Tibial nerve (tissue), 4 donors: ENCODE measurements at regions not wholly inside any gene's neighbourhood (a gene's known extent, or its start where the extent isn't known, plus 50 kb on each side); places are given as distances from the start of the nearest gene placed in this dataset.

Experiments
- DNase-seq, 2 donors: peaks; one replicate each; pipeline ENCODE4 v3.0.0-alpha.2; 2019; ENCODE audit warnings: low spot score in 2 of 2
- H3K27ac ChIP-seq, 4 donors: fragments of 200-600 bp; sonication (generic) in 3 of 4; one replicate each; pipeline ENCODE4 v1.5.1; 2017 to 2019; ENCODE audit warnings: mild to moderate bottlenecking in 1 of 4
- H3K27me3 ChIP-seq, 2 donors: fragments of 200-600 bp; sonication (generic) in 1 of 2; one replicate each; pipeline versions ENCODE4 v1.5.1 to v1.6.0; 2017 to 2019
- H3K36me3 ChIP-seq, 3 donors: fragments of 200-600 bp; sonication (generic); one replicate each; pipeline ENCODE4 v1.5.1; 2018 to 2019
- H3K4me1 ChIP-seq, 4 donors: fragments of 200-600 bp; sonication (generic) in 3 of 4; one replicate each; pipeline ENCODE4 v1.5.1; 2017 to 2019
- H3K4me3 ChIP-seq, 4 donors: fragments of 200-600 bp; sonication (generic) in 3 of 4; one replicate each; pipeline ENCODE4 v1.5.1; 2017 to 2019; ENCODE audit warnings: mild to moderate bottlenecking in 1 of 4, moderate library complexity in 1 of 4
- H3K9me3 ChIP-seq, 4 donors: fragments of 200-600 bp; sonication (generic) in 3 of 4; one replicate each; pipeline ENCODE4 v1.5.1; 2017 to 2019
- CTCF ChIP-seq, 5 experiments: fragments of 200-600 bp in 3 of 5; fragments of 450-650 bp in 2 of 5; sonication (generic) in 3 of 5; IDR thresholded peaks; one replicate each; pipeline ENCODE4 v1.5.1; 2016 to 2019; ENCODE audit warnings: antibody characterized with exemption in 5 of 5, mild to moderate bottlenecking in 3 of 5, moderate library complexity in 2 of 5
- EP300 ChIP-seq, 2 donors: sonication (generic); formaldehyde crosslinking; IDR thresholded peaks; one replicate each; pipeline ENCODE4 v1.6.1; 2017; ENCODE audit warnings: antibody characterized with exemption in 2 of 2, mild to moderate bottlenecking in 1 of 2
- POLR2A ChIP-seq, 2 donors: fragments of 450-650 bp; IDR thresholded peaks; one replicate each; pipeline ENCODE4 v1.6.1; 2017; ENCODE audit warnings: antibody characterized with exemption in 2 of 2, mild to moderate bottlenecking in 2 of 2, moderate library complexity in 2 of 2
- WGBS, 2 donors: methylation state at CpG; one replicate each; pipeline ENCODE4 v1.1.5; 2018; 5-methylcytosine and 5-hydroxymethylcytosine counted together

- no peaks in the 10 kb centered on the region for H3K9me3 ChIP-seq
- H3K4me1 ChIP-seq: no peaks in the 10 kb centered on the region
- H3K36me3 ChIP-seq: no peaks in the 10 kb centered on the region
- 0 to 3% methylated on average over 3 to 7 of the region's 7 CpGs for WGBS, 2 donors
- TF ChIP-seq EP300 (IDR thresholded peaks at IDR 0.05) (no peak), CTCF (IDR thresholded peaks at IDR 0.05) (peak; percentile 68 to 73 (median 68))
- peaks cover 0 to 37% of the 10 kb centered on the region in 2 donors for H3K27me3 ChIP-seq
- no peak overlapping the region for H3K4me3 ChIP-seq
- DNase-seq: peak in 1 of 2 donors; percentile 32
- H3K27ac ChIP-seq: no peak overlapping the region
These were observed 93.4 kb upstream of the CSF3R start for GRCh38 chr1:36576118-36576517.

GRCh38 chr1:36573445-36573844, 90.7 kb upstream of the CSF3R start:
- 56 to 60% methylated on average over 6 of the region's 6 CpGs for WGBS, 2 donors
- Histone ChIP-seq H3K27me3 (peaks cover 0 to 37% of the 10 kb centered on the region in 2 donors), H3K36me3 (no peaks in the 10 kb centered on the region)

GRCh38 chr1:36572906-36573305, 90.2 kb upstream of the CSF3R start:
- TF ChIP-seq CTCF (IDR thresholded peaks at IDR 0.05): no peak
- TF ChIP-seq EP300 (IDR thresholded peaks at IDR 0.05): no peak
- TF ChIP-seq POLR2A (IDR thresholded peaks at IDR 0.05): no peak
- no peaks in the 10 kb centered on the region for H3K9me3 ChIP-seq
- H3K27ac ChIP-seq: no peak overlapping the region
- no peak overlapping the region for H3K4me3 ChIP-seq
- H3K27me3 ChIP-seq: peaks cover 0 to 37% of the 10 kb centered on the region in 2 donors
- H3K4me1 ChIP-seq: no peaks in the 10 kb centered on the region
- WGBS, 2 donors: 46 to 53% methylated on average over 11 of the region's 11 CpGs
- DNase-seq: no peak
- H3K36me3 ChIP-seq: no peaks in the 10 kb centered on the region

More at GRCh38 chr1:36573445-36573844, 90.7 kb upstream of the CSF3R start:
- H3K4me1 ChIP-seq: no peaks in the 10 kb centered on the region
- no peak for DNase-seq
- no peaks in the 10 kb centered on the region for H3K9me3 ChIP-seq
- no peak for TF ChIP-seq CTCF (IDR thresholded peaks at IDR 0.05)
- no peak for TF ChIP-seq POLR2A (IDR thresholded peaks at IDR 0.05)
- H3K4me3 ChIP-seq: no peak overlapping the region
- H3K27ac ChIP-seq: no peak overlapping the region

GRCh38 chr1:36572142-36572715, 89.5 kb upstream of the CSF3R start:
- no peaks in the 10 kb centered on the region for H3K4me1 ChIP-seq
- H3K27ac ChIP-seq: no peak overlapping the region
- TF ChIP-seq POLR2A (IDR thresholded peaks at IDR 0.05): no peak
- no peak for TF ChIP-seq CTCF (IDR thresholded peaks at IDR 0.05)
- TF ChIP-seq EP300 (IDR thresholded peaks at IDR 0.05): no peak

GRCh38 chr1:36571106-36571505, 88.4 kb upstream of the CSF3R start:
- WGBS, 2 donors: 62 to 100% methylated on average over 1 of the region's 1 CpG
- H3K4me3 ChIP-seq: no peak overlapping the region
- DNase-seq: no peak
- no peak for TF ChIP-seq EP300 (IDR thresholded peaks at IDR 0.05)
- no peak for TF ChIP-seq CTCF (IDR thresholded peaks at IDR 0.05)
- TF ChIP-seq POLR2A (IDR thresholded peaks at IDR 0.05): no peak
- no peaks in the 10 kb centered on the region for H3K4me1 ChIP-seq
- no peaks in the 10 kb centered on the region for H3K36me3 ChIP-seq
- H3K27me3 ChIP-seq: peaks cover 0 to 40% of the 10 kb centered on the region in 2 donors
- H3K9me3 ChIP-seq: no peaks in the 10 kb centered on the region
- H3K27ac ChIP-seq: no peak overlapping the region

More at GRCh38 chr1:36572142-36572715, 89.5 kb upstream of the CSF3R start:
- DNase-seq: no peak
- Histone ChIP-seq H3K36me3 (no peaks in the 10 kb centered on the region), H3K9me3 (no peaks in the 10 kb centered on the region), H3K27me3 (peaks cover 0 to 37% of the 10 kb centered on the region in 2 donors), H3K4me3 (no peak overlapping the region)
- 32 to 50% methylated on average over 15 of the region's 15 CpGs for WGBS, 2 donors
